ENCODE measurements at regions not wholly inside any gene's neighbourhood (a gene's known extent, or its start where the extent isn't known, plus 50 kb on each side); places are given as distances from the start of the nearest gene placed in this dataset.

GRCh38 chr6:92763274-92763584 lies 656.1 kb downstream of the EPHA7 start:
- TF ChIP-seq, protein P1, sequence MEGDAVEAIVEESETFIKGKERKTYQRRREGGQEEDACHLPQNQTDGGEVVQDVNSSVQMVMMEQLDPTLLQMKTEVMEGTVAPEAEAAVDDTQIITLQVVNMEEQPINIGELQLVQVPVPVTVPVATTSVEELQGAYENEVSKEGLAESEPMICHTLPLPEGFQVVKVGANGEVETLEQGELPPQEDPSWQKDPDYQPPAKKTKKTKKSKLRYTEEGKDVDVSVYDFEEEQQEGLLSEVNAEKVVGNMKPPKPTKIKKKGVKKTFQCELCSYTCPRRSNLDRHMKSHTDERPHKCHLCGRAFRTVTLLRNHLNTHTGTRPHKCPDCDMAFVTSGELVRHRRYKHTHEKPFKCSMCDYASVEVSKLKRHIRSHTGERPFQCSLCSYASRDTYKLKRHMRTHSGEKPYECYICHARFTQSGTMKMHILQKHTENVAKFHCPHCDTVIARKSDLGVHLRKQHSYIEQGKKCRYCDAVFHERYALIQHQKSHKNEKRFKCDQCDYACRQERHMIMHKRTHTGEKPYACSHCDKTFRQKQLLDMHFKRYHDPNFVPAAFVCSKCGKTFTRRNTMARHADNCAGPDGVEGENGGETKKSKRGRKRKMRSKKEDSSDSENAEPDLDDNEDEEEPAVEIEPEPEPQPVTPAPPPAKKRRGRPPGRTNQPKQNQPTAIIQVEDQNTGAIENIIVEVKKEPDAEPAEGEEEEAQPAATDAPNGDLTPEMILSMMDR (IDR thresholded peaks at IDR 0.05), result no peak
- no peaks in the 10 kb centered on the region for H3K9me3 ChIP-seq
- no peak overlapping the region for H3K4me3 ChIP-seq
- H3K27me3 ChIP-seq, result no peaks in the 10 kb centered on the region
- no peaks in the 10 kb centered on the region for H3K4me1 ChIP-seq
- intact Hi-C loops (cut with DNase I; ENCODE audit: low total_unique reads), result no loop called here
- no peak overlapping the region for H3K27ac ChIP-seq
- H3K36me3 ChIP-seq, result no peaks in the 10 kb centered on the region
- no peak for DNase-seq

DNA sequence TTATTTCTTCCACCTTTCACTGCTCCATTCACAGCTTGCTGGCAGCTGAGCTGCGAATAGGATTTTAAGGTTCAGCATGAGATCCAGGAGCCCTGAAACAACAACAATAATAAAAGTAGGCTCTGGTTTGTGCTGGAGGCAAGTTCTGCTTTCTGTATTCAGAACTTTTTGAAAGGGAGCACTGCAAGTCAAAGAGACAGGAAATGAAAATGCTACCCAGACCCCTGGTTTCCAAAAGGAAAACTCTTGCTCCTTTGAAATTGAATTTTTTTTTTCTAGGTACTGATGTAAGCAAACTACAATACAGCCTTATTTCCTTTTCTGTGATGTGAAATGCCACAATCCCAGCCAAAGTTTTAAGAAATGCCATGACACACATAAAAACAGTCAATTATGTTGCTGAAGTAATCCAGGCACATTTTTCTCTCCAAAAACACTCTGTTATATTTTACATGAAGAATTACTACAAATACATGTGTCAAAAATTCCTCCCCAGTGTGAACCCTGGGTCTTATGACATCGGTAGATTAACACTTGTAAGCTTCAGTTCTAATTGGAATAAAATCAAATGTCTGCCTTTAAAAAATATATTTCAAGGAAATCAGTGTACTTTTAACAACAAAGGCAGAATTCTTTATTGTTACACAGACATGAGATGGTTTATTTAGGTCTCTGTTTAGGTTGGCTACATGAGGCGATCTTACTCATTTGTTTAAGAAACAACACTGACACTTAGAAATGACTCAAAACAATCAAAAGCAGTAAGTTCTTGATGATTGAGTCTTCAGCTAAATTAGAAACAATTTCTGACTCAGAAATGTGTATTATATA lies 656.7 kb downstream of the EPHA7 start:
- DNase-seq, result no peak
- Histone ChIP-seq H3K4me1 (no peaks in the 10 kb centered on the region), H3K27ac (no peak overlapping the region), H3K9me3 (no peaks in the 10 kb centered on the region), H3K4me3 (no peak overlapping the region), H3K27me3 (no peaks in the 10 kb centered on the region), H3K36me3 (no peaks in the 10 kb centered on the region)
- TF ChIP-seq, protein P1 (IDR thresholded peaks at IDR 0.05), result no peak
- intact Hi-C loops (cut with DNase I; ENCODE audit: low total_unique reads), result no loop called here

DNA sequence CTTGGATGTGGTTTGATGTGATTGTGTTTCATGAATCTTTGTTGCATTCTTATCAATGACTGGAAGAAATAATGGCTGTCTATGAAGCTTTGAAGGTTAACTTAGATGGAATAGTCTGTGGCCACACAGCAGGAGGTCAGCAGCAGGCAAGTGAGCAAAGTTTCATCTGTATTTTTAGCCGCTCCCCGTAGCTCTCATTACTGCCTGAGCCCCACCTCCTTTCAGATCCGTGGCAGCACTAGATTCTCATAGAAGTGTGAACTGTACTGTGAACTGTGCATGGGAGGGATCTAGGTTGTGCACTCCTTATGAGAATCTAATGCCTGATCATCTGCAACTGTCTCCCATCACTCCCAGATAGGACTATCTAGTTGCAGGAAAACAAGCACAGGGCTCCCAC lies 660.2 kb downstream of the EPHA7 start:
- Histone ChIP-seq H3K36me3 (no peaks in the 10 kb centered on the region), H3K27ac (no peak overlapping the region), H3K9me3 (no peaks in the 10 kb centered on the region), H3K4me3 (no peak overlapping the region), H3K27me3 (no peaks in the 10 kb centered on the region), H3K4me1 (no peaks in the 10 kb centered on the region)
- TF ChIP-seq, protein P1 (IDR thresholded peaks at IDR 0.05), result no peak
- intact Hi-C loops (cut with DNase I; ENCODE audit: low total_unique reads), result no loop called here
- DNase-seq, result no peak

- intact Hi-C loops (cut with DNase I; ENCODE audit: low total_unique reads), result no loop called here
- Histone ChIP-seq H3K9me3 (no peaks in the 10 kb centered on the region), H3K27me3 (no peaks in the 10 kb centered on the region), H3K27ac (no peak overlapping the region), H3K4me1 (no peaks in the 10 kb centered on the region), H3K36me3 (no peaks in the 10 kb centered on the region), H3K4me3 (no peak overlapping the region)
- DNase-seq, result no peak
- TF ChIP-seq, protein P1 (IDR thresholded peaks at IDR 0.05), result no peak
Measured at GRCh38 chr6:92757925-92758324, 661.4 kb downstream of the EPHA7 start.

DNA sequence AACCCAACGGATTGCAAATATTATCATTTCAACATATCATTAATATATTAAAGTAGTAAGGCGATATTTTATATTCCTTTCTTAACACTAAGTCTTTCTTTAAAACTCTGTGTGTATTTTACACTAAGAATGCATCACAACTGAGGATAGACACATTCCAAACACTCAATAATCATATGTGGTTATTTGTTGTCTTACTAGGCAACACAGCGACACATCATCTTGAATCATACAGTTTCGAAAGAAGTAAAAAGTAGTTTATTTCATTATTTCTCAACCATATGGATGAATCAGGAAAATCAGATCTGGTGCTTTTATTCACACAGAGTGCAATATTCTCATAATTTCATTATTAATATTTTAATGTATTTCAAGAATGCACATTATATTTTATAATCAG lies 662.4 kb downstream of the EPHA7 start:
- intact Hi-C loops (cut with DNase I; ENCODE audit: low total_unique reads), result no loop called here
- H3K9me3 ChIP-seq, result peaks cover 0 to 5% (median 0%) of the 10 kb centered on the region in 3 donors
- TF ChIP-seq, protein P1 (IDR thresholded peaks at IDR 0.05), result no peak
- H3K4me1 ChIP-seq, result no peaks in the 10 kb centered on the region
- H3K27ac ChIP-seq, result no peak overlapping the region
- H3K36me3 ChIP-seq, result no peaks in the 10 kb centered on the region
- H3K4me3 ChIP-seq, result no peak overlapping the region
- no peak for DNase-seq
- H3K27me3 ChIP-seq, result no peaks in the 10 kb centered on the region
